NCI-H1436 (cell line): ENCODE measurements at regions not wholly inside any gene's neighbourhood (a gene's known extent, or its start where the extent isn't known, plus 50 kb on each side); places are given as distances from the start of the nearest gene placed in this dataset.
"Not testable (repeated sequence)": the region's sequence is repeated elsewhere in the genome, so short reads cannot be mapped to it uniquely, and the experiment has no call there.

Source experiments
- DNase-seq: peaks from one replicate; lab custom pipeline; 2025; lab: John Stamatoyannopoulos, UW

DNA sequence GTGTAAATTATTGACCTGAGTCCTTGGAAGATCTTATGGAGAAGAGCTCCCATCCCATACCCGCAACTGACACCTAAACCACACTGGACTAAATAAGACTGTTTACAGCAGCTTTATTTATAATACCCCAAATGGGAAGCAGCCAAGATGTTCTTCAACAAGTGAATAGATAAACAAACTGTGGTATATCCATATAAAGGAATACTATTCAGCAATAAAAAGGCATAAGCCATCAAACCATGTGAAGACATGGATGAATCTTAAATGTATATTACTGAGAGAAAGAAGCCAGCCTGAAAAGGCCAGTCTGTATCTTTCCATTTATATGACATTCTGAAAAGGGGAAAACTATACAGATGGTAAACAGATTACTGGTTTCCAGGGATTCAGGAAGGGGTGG, 212.7 kb downstream of the TPBG start:
- no peak for DNase-seq

DNA sequence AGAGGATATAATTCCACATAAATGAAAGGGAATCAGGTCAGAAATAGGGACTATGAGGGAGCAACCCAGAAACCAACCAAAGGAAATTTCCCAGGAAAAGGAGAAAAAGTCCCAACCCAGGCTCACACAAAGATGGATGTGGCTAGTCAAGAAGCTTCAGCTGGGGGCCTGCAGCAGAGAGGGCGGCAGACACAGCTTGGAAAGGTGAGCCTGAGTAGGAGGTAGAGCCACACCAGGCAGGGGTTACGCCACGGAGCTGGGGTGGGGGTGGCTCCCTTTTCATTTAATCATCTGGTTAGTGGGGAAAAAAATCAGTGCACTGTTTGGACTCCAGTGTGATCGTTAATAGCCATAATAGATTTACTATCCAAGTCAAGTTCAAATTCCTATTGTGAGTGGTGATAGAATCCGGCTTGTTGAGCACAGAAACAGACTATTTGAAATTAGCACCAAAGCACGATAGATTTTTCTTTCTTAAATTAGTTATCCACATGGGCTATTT, 220.6 kb downstream of the TPBG start:
- no peak for DNase-seq

DNA sequence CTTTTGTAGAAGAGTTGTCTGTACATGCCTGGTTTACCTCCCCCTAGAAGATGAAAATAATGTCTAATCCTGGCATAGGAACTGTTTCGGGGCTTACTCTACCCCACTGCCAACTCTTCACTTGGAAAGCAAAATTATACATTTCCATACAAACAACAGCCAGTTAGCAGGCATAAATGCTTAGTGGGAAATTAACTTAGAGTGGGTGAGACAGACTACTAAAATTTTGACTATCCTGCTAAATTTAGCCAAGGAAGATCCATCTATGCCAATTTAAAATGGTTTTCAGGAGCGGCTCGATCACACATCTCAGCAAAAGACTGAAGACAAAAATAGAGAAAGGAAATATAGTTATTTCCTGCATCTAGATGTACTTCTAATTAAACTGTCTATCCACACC, 221.2 kb downstream of the TPBG start:
- no peak for DNase-seq

DNA sequence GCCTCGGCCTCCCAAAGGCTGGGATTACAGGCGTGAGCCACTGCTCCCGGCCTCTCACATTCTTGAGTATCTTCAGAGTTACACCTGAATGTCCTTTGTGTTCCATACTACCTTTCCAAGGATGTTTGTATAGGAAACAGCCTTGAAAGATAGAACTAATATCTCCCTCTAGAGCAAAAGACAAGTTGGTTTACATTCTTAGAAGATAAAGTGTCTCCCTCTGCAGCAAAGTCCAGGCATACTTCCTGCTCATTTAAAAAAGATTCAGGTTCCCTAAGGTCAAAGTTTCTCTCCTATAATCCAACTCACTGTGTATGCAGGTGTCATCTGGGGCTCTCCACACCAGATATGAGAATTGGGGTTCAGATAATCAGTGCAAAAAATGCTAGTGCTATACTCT, 224.4 kb downstream of the TPBG start:
- no peak for DNase-seq

DNA sequence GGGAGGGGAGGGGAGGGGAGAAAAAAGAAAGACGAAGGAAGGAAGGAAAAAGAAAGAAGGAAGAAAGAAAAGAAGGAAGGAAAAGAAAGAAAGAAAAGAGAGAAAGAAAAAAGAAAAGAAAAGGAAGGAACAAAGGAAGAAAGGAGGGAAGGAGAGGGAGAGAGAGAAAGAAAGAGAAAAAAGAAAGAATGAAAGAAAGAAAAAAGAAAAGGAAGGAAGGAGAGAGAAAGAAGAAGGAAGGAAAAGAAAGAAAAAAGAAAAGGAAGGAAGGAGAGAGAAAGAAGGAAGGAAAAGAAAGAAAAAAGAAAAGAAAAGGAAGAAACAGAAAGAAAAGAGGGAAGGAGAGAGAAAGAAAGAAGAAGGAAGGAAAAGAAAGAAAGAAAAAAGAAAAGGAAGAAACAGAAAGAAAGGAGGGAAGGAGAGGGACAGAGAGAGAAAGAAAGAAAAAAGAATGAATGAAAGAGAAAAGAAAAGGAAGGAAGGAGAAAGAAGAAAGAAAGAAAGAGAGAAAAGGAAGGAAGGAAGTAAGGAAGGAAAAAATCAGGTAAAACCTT, 225.3 kb downstream of the TPBG start:
- DNase-seq, result no peak

DNA sequence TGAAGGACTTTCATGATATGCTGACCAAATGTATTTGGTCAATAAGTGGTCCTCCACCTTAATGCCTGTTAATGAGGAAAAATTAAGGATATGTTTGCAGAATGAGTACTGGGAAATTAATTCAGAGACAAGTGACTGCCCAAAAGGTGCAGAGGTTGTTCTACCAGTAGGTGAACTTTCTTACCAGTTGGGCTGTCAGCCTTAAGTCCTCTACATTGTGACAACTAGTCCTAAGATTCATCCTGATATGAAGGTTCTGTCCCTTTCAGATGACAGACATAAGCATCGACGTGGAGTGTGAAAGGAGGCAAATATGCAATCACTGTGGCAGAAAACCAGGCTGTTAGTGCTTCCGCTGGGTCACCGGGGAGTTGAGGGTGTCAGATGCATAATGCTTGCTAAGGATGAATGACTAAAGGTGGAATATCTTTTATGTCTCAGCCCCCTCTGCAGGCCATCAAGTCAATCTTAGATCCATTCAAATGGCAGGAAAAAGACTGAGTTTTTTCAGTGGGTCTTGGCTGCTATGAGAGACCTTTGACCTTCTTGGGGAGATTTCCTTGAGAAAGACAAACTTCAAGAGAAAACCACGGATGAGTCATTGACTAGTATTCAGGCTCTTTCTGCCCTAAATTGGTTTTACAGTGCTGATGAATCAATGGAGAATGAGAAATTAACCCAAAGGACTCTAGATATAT, 226.0 kb downstream of the TPBG start:
- peak; percentile 58 for DNase-seq

DNA sequence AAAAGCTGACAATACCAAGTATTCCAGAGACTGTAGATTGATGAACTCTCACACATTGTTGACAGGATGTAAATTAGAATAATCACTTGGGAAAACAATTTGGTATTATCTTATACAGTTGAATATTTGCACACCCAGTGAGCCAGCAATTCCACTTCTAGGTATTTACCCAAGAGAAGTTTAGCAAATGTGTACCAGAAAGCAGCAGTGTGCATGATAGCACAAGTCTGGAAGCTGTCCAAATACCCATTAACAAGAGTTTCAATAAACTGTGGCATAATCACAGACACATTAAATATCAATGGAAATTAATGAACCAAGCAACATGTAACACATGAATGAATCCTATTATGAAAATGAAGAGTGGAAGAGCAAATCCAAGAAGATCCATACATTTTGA, 233.6 kb downstream of the TPBG start:
- peak; percentile 19 for DNase-seq

DNA sequence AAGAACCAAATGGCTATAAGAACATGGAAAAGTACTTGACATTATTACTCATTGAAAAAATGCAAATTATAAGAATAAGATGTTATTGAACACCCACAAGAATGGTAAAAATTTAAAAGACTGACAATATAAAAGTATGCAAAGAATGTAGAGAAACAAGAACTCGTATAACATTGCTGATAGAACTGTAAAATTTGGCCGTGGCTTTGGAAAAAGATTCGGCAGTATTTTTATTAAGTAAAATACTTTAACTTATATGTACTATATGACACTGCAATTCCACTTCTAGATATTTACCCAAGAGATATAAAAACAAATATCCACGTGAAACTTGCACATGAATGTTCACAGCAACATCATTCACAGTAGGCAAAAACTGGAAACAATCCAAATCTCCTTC, 239.2 kb downstream of the TPBG start:
- DNase-seq, result no peak

DNA sequence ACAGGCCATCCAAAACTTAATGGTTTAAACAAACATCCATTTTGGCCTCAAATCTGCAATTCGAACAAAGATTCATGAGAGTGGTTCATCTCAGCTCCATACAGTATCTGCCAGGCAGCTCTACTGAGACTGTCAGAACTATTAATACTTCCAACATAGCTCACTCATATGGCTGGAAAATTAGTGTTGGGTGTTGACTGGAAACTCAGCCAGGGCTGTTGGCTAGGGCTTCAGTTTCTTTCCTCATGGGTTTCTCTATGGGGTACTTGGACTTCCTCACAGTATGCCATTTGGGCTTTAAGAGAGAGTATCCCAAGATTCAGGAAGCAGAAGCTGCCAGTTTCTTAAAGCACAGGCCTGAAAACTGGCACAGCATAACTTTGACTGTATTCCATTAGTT, 240.3 kb downstream of the TPBG start:
- DNase-seq, result no peak

DNA sequence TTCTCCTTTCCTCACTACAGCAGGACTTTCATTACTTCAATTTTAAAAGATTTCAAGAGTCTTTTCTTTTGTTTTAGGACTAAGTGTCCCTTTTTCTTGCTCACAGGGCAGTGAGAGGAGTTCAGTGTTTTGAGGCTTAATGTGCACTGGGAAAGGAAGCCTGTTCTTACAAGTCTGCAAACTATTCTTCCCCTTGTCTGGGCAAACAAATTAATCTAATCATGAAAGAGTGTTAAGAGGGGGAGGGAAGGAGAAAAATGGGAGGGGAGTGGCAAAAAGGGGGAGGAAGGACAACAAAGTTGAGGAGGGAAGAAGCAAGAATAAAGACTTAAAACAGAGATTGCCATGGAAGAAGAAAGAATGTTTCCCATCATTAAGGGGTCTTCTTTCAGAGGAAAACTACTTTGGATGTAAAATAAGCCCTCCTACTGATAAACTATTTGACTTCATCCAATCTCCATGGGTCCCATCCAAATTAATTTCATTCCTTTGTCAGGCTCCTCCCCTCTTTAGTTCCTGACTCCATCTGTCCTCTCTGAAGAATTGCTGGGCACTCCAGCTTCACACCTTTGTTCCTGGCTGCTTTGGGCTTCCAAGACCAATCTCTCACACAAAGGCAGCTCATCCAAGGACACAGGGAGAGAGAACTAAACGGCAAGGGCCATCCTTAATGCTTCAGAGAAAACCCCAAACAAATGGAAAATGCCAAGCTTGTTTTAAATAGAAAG, 244.5 kb downstream of the TPBG start:
- DNase-seq, result no peak

DNA sequence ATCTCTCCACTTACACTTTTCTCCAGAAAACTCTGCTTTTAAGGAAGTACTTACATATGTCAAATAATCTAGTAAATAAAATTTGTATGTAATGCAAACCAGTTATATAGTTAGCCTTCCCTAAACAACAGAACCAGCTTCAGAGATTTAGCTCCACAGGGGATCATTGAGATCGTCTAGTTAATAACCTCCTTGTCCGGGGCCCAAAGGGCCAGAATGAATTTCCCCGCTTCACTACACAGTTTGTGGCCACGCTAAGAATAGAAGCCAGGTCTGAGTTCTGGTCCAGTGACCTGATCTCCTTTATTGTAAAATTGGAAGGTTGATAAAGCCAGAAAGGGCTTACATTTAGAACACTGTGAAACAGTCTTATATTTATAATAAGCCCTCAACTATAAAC, 245.2 kb downstream of the TPBG start:
- no peak for DNase-seq

DNA sequence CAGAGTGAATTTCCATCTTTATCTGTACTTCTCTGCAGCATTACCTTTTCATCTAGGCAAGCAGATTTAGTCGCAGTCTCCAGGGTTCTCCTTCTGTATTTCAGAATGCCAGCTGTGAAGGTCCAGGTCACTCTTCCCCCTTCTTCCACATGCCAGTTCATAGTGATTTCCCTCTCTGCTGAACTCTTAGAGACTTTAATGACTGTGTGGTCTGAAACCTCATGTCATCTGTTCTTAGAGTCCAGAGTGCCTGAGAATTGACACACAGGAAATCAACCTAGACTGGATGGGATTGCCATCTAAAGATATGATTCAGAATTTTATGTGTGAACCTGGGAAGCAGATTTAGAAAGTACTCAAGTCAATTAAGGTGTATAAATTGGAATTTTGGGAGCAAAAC, 248.1 kb downstream of the TPBG start:
- no peak for DNase-seq

DNA sequence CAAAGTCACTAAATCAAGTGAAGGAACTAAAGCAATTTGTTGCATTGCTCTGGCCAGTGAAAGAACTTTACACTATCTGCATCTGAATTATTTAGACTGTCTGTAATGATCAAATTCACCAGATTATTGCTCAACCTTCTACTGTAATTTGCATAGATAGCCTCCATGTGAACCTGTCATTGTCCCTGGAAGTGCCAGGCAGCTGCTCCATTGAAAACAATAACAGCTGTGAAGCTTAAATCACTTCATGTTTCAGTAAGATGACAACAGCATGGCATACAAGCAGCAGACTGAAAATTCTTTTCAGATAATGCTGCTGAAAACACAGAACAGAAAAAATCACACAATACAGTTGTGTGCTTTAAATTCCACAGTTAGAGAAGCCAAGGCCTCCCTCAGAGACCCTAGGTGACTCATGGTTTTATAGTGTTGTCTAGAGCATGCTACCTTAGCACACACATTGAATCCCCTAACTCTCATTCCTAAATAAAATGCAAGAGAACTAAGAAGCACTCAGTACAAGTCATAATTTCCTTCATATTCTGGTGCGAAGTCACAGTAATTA, 248.9 kb downstream of the TPBG start:
- DNase-seq, result peak; percentile 19

DNA sequence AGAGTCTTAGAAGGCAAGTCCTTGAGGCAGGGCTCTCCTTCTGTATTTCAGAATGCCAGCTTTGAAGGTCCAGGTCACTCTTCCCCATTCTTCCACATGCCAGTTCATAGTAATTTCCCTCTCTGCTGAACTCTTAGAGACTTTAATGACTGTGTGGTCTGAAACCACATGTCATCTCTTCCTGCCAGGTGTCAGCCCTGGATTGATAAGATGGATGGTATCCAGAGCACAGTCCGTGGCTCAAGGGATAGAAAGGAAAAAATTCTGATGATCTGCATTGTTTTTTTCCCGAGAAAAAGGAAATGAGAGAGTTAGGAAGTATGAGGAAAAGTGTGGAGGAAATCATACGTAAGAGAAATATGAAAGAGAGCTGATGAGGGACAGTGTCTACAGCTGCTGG, 250.9 kb downstream of the TPBG start:
- DNase-seq, result no peak

DNA sequence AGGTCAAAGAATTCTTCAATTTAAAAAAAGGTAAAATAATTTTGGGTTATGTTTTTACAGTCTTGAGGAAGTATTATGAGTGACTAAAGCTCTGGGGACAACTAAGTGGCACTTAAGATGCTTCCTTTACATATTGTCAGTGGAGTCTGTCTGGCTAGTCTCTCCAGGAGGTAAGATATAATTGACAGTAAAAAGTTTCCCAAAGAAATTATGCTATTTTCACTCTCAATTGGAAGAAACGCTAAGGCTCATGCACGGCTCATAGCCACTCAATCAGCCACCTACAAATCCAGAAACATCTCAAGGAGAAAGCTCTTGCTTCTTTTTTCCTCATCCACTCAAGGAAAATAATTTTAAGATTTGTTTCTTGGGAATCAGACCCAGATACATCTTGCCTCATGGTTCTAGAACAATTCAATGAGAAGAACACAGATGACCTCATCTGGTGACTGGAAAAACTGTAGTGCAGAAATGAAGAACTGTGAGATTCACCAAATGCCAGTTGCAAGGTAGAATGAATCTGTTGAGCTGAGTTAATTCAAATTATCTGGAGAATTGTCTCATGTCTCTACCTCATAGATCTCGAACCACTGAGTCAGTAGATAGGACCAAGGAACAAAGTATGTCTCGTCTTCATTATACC, 252.9 kb downstream of the TPBG start:
- no peak for DNase-seq

DNA sequence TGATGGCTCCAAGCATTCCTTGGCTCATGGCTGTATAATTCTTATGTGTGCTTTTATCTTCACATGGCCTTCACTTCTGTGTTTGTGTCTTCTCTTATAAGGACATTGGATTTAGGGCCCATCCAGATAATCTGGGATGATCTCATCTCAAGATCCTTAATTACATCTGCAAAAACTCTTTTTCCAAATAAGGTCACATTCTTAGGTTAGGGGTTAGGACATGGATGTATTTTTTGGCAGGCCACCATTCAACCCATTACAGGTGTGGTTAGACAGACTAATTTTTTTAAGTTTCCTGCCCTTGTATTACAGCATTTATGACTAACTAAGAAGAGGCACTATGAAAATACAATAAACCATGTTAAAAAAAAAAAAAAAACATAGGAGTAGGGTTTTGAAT, 254.0 kb downstream of the TPBG start:
- DNase-seq, result no peak

DNA sequence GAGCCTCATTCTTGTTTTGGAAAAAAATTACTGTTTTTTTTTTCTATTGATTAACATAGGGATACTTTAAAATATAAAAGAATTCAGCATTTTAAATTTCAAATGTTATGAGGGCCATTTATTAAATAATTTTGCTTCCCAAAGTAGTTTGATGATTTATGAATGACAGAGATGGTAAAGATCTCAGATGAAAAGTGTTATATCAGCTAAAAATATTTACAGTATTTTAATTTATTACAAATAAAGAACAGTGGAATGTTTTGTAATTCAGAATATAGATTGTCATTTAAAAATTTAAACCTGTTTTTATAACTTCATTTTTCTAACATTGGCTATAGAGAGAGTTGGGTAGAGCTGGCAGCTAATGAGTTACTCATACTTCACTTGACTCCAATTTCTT, 256.0 kb downstream of the TPBG start:
- no peak for DNase-seq

DNA sequence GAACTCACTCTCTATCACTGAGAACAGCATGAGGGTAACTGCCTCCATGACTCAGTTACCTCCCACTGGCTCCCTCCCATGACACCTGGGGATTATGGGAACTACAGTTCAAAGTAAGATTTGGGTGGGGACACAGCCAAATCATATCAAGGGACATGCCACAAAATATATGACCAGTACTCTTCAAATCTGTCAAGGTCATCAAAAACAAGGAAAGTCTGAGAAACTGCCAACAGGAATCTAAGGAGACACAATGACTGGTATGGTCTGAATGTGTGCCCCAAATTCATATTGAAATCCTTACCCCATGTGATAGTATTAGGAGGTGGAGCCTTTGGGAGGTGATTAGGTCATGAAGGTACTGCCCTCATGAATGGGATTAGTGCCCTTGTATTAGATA, 258.8 kb downstream of the TPBG start:
- no peak for DNase-seq

DNA sequence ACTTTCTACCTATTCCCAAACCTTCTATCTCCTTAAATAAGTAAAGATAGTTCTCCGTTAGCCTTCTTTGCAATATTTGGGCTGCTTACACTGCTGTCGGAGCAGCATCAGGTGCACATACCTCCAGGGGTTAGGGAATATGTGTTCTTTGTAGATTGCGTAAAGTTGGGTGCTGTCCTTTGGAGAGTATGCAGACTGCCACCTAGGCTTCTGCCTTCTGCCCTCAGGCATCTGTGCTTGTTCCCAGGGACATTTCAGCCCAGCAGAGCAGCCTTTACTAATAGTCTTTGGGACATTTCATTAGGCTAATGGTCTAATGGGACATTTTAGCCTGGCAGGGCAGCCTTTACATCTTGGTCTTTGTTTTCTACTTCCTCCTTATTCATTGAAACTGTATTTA, 260.6 kb downstream of the TPBG start:
- no peak for DNase-seq

DNA sequence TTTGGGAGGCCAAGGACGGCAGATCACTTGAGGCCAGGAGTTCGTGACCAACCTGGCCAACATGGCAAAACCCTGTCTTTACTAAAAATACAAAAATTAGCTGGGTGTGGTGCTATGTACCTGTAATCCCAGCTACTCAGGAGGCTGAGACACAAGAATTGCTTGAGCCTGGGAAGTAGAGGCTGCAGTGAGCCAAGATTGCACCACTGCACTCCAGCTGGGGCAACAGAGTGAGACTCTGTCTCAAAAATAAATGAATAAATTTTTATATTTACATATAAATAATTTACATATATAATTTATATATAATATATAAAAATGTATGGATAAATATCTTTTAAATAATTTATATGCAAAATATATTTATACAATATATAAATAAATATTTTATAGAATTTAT, 263.3 kb downstream of the TPBG start:
- not testable (repeated sequence) for DNase-seq

DNA sequence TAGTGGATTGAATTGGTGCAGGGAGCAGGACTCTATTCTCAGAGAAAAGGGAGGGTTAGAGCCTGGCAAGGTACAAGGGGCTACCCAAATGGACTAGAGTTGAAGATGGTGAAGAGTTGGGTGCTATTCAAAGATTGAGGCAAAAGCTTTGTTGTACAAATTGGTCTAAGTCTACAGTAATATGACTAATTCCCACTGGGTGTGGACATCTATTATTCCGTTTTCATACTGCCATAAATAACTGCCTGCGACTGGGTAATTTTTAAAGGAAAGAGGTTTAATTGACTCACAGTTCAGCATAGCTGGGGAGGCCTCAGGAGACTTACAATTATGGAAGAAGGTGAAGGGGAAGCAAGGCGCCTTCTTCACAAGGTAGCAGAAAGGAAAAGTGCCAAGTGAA, 266.3 kb downstream of the TPBG start:
- DNase-seq, result no peak

DNA sequence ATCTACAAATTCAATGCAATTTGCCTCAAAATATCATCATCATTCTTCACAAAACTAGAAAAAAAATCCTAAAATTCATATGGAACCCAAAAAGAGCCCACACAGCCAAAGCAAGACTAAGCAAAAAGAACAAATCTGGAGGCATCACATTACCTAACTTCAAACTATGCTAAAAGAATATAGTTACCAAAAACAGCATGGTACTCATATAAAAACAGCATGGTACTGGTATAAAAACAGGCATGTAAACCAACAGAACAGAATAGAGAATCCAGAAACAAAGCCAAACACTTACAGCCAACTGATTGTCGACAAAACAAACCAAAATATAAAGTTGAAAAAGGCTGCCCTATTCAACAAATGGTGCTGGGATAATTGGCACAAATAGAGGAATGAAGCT, 278.1 kb downstream of the TPBG start:
- no peak for DNase-seq
